Fibroblast of skin of right biceps (primary cell): ENCODE measurements at regions not wholly inside any gene's neighbourhood (a gene's known extent, or its start where the extent isn't known, plus 50 kb on each side); places are given as distances from the start of the nearest gene placed in this dataset.

Source experiments
- DNase-seq: peaks from one replicate; pipeline ENCODE4 v3.0.0-alpha.2; 2013

DNA sequence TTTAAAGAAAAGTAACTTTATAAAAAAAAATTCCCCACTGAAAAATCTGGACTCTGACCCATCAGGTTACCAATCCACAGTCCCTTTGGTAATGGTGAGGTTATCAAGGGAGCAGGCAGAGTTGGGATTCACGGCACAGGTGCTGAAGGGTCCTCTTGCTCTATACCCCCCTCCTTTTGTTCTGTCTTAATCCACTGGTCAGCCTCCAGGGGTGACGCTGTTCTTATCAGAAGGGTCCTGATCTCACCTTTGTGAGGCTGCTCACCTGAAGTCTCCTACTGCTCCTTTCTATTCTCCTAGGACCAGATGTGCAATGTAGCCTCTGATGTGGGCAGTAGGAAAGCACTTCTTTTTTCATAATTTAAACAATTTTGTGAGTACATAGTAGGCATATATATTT is 80.6 kb upstream of the E2F8 start:
- no peak for DNase-seq

DNA sequence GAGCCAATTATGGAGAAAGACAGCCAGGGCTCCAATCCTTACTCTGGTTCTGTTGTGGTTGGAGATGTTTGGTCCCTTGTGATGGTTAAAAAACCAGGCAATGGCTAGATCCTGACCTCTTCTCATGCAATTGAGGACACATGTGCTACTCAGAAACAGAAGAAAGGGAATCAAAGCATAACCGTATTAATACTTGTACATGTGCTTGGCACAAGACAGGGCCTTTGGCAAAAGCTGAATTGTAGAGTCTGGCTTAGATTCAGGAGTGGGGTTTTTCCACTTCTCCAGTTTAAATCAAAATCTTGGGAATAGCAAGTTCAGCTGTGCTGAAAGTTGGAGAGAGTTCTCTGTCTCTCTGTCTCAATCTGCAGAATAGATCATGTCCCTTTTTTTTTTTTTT is 80.1 kb upstream of the E2F8 start:
- no peak for DNase-seq

GRCh38 chr11:19316434-19316833 is 75.7 kb upstream of the E2F8 start:
- DNase-seq, result peak; percentile 26

GRCh38 chr11:19315511-19315910 is 74.8 kb upstream of the E2F8 start:
- DNase-seq, result no peak

GRCh38 chr11:19313140-19313539 is 72.4 kb upstream of the E2F8 start:
- no peak for DNase-seq

DNA sequence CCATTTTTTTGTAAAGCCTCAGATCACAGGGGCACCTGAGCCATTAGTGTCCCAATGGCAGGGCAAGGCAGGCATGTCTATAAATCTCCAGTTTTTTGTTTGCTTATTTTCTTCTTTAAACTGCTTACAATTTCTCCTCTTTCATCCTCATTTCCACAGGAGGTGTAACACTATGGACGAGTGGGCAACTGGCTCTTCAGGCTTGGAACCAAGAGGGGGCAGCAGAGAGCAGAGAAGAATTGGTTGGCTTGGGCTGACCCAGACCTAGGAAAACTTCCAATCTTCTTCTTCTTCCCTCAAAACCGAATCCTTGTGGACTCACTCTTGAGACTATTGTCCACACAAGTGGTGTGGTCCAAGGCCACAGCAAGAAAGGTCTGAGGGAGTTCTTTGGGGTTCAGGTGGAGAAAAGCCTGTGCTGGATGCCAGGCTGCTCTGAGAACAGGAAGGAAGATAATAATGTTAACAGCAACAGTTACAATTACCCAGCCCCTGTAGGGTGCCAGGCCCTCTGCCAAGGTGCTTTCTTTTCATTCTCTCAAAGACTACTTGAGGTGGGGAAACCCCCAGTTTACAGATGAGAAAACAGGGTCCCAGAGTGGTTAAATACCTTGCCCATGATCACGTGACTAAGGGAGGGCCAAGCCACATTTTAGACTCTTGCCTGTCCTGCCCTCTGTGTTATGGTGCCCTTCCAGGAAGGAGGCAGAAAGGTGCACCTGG is 70.7 kb upstream of the E2F8 start:
- DNase-seq, result peak; percentile 48

GRCh38 chr11:19307498-19307897 is 66.8 kb upstream of the E2F8 start:
- DNase-seq, result no peak

DNA sequence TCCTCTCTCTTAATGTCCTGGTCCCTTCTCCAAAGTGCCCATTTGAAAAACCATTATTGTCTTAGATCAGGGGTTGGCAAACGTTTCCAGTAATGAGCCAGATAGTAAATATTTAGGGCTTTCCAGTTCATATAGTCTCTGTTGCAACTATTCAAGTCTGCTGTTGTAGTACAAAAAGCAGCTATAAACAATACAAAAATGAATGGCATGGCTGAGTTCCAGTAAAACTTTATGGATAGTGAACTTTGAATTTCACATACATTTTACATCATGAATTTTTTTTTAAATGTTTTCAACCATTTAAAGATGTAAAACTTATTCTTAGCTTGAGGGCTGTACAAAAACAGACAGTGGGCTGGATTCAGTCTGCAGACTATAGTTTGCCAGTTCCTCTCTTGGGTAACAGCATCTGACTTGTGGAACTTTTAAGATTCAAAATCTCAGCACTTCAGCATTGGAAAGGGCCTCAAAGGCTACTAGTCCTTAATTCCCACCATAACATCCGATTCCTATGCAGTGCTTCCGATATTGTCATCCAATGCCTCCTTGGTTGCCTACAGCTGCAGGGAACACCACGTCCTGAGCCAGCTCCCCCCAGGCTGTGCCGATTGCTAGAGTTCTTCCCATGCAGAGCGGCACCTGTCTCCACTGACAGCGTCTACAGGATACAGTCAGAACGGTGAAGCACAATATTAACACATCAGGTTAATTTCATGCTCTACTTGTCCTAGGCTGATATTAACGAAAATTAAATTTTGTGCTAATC is 65.6 kb upstream of the E2F8 start:
- no peak for DNase-seq

GRCh38 chr11:19301361-19301760 is 60.6 kb upstream of the E2F8 start:
- peak; percentile 49 for DNase-seq

- DNase-seq, result no peak
These were observed 53.7 kb upstream of the E2F8 start for GRCh38 chr11:19294444-19294843.

- no peak for DNase-seq
These were observed 50.3 kb upstream of the E2F8 start for GRCh38 chr11:19291064-19291463.
